ENCODE measurements at regions not wholly inside any gene's neighbourhood (a gene's known extent, or its start where the extent isn't known, plus 50 kb on each side); places are given as distances from the start of the nearest gene placed in this dataset.
"Not testable (repeated sequence)": the region's sequence is repeated elsewhere in the genome, so short reads cannot be mapped to it uniquely, and the experiment has no call there.

DNA sequence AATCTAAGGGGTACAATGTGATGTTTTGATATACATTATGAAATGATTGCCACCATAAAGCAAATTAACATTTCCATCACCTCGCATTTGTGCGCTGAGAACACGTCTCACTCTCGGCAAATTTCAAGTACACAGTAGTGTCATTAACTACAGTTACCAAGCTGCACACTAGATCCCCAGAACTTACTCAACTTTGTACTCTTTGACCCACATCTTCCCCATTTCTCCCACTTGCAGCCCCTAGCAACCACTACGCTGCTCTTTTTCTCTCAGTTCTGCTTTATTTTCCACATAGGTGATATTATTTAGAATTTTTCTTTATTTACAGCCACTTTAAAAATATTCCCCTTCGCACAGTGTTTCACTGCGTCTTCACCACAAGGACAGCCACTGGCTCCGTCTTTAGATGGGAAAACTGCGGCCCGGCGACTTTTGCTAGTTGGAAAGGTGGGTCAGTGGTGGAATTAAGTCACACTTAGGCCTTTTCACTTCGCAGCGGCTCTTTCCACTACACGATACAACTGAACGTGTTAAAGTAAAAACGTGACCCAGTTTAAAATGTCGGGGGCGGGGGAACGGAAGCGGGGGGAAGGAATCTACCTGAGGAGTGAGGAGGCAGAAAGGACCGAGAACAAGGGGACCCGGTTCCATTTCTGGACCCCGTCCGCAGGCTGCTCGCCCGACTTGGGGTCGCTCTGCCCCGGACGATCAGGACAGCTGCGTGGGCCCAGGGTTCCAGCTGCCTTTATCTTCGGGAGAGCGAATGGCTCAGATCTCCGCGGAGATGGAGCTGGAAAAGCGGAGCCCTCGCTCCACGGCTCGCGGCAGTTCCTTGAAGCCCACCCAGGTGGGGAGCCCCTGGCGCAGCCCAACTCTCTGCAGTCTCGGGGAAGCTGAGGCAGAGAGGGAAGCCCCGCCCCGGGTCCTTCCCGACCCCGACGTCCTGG is 486.1 kb downstream of the UQCRFS1 start:
- DNase-seq = no peak

DNA sequence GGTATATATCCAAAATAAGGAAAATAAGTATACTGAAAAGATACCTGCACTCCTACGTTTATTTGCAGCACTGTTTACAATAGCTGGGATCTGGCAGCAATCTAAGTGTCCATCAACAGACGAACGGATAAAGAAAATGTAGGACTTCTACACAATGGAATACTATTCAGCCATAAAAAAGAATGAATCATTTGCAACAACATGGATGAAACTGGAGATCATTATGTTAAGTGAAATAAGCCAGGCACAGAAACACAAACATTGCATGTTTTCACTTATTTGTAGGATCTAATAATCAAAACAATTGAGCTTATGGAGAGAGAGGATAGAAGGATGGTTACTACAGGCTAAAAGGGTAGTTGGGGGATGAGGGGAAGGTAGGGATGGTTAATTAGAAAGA is 494.0 kb downstream of the UQCRFS1 start:
- DNase-seq = no peak

DNA sequence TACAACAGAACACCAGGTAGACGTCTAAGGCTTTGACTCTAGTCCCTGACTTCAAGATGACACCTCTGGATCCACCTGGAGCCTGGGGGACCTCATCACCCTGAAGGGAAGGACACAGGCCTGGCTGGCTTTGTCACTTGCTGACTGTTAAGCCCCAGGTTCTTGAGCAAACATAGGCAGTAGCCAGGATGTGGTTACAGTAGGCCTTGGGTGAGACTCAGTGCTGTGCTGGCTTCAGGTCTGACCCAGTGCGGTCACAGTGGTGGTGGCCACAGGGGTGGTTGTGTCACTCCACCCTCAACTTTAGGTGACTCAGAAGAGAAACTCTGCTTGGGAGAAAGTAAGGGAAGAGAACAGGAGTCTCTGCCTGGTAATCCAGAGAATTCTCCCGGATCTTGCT is 497.8 kb downstream of the UQCRFS1 start:
- no peak for DNase-seq

DNA sequence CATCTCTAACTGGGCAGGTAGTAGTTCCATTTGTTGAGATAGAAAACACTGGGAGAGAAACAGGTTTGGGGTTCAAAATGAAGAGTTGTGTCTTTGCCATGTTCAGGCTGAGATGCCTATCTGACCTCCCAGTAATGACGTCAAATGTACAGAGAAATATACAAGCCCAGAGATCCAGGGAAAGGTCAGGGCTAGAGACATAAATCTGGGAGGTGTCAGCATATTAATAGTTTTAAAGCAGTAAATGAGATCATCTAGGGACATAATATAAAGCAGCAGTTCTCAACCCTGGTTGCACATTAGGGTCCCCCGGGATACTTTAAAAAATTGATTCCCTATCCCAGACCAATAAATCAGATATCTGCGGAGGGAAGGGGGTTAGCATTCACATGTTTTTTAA is 501.5 kb downstream of the UQCRFS1 start:
- no peak for DNase-seq

DNA sequence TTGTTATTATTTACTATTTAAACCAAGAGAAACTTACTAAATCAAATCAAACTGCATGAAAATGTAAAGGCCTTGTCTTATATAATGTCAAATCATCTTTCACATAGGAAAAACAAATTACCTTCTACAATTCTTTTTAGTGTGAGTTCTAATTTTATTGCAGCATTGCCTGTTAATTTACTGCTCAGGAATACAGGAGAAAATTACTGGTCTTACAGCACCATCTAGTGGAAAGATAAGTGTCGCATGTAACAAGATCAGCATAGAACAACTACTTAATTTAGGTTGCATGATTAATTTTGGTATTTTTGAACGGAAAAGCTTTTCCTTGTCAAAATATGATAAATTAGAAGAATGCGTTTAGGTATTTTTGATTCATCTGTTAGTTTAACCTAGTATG is 502.7 kb downstream of the UQCRFS1 start:
- peak; percentile 5 to 25 for DNase-seq

DNA sequence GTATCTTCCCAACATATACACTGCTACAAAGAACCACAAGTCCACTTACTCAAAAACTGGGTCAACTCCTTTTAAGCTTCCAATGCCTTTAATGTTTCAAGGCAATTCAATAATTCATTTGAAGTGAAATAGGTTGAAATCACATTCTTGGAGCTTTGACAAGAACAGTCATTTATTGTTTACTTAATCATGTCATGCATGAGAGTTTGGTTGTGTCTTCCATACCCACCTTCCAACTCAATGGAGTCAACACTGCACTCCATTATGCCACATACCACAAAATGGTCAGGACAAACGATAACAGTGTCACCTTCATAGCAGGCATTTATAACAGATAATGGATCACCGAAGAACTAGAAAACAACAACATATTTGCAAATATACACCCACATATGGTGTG is 506.3 kb downstream of the UQCRFS1 start:
- DNase-seq = no peak

DNA sequence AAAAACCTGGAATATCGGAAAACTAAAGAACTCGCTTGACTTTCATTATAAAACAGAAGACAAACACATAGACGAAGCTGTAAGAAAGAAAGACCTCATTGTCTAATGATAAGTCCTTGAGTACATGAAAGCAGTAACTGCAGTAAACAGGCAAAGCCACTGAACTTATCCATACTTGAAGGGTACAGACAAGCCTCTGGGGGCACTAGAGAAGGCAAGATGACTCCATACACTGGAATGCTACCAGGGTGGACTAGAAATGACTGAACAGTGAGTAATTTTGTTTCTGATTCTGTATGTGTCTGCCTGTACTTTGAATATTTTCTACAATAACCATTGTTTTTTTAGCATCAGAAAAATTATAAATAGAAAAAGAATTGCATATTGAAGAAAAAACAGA is 507.9 kb downstream of the UQCRFS1 start:
- DNase-seq = no peak

DNA sequence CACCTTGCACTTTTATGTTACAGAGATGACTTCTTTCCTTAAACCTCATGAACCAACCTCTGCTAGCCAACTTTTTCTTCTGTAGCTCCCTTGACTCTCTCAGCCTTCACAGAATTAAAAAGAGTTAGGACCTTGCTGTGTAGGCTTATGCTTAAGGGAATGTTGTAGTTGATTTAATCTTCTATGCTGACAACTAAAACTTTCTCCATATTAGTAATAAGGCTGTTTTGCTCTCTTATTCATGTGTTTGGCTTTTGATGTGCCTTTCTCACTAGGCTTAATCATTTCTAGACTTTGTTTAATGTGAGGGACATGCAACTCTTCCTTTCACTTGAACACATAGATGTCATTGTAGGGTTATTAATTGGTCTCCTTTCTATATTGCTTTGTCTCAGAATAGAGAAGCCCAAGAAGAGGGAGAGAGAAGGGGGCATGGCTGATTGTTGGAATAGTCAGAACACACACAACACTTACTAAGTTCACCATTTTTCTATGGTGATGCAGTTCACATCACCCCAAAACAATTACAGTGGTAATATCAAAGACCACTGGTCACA is 509.5 kb downstream of the UQCRFS1 start:
- DNase-seq = no peak

DNA sequence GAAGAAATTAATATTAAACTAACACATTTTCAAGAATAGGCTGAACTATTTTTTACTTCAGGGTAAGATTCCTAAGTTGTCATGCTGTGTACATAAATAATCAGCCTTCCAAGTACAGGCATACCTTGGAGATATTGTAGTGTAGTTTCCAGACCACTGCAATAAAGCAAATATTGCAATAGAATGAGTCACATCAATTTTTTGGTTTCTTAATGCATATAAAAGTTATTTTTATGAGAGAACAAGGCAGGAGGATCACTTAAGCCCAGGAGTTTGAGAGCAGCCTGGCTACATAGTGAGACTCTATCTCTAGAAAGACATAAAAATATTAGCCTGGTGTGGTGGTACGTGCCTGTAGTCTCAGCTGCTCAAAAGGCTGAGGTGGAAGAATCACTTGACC is 511.5 kb downstream of the UQCRFS1 start:
- DNase-seq = no peak

DNA sequence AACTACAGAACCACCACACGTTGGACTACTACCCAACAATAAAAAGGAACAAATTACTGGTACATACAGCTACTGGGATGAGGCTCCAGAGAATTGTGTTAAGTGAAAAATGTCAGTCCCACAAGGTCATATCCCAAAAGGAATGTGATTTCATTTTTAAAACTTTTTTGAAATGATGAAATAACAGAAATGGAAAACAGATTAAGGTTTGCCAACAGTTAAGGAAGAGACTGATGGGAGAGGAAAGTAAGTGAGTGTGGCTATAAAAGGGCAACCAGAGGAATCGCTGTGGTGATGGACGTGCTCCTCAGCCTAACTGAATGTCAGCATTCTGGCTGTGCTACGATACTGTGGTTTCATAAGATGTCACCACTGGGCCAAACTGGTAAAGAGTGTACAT is 512.8 kb downstream of the UQCRFS1 start:
- no peak for DNase-seq

DNA sequence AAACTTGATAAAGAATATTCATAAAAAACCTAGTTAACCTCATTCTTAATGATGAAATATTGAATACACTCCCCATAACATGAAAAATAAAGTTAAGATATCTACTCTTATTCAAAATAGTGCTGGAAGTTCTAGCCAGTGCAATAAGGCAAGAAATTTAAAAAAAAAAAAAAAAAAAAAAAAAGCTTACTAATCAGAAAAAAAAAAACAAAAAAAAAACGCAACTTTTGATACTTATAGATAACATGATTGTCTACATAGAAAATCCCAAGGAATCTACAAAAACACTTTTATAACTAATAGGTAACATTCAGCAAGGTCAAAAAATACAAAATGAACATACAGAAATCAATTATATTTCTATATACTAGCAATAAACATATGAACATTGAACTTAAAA is 515.6 kb downstream of the UQCRFS1 start:
- no peak for DNase-seq

DNA sequence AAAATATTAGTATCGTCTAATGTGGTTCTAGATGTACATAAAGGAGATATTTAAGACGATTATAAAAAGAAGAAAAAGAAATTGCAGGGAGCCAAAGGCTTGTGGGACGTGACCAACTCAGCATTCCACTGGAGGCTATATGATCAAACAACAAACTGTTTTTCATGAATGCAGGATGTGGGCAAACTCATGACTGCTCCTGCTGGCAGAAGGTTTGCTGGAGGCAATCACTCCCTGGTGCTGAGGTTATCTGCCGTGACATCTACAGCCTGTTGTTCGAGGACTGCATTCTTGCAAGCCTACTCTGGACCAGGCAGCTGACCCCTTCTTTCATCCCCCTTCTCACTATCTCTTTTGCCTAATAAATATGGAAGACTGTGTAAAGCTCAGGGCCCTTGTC is 518.1 kb downstream of the UQCRFS1 start:
- DNase-seq = no peak

DNA sequence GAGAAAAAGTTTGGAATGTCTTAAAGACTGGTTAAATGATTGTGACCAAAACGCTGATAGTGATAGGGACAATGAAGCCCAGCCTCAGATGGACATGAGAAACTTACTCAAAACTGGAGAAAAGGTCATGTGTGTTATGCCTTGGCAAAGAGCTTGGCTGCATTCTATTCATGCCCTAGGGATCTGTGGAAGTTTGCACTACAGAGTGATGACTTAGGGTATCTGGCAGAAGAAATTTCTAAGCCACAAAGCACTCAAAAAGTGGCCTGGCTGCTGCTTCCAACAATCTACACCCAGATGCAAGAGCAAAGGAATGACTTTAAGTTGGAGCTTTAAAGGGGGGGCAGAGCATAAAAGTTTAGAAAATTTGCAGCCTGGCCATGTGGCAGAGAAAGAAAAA is 521.3 kb downstream of the UQCRFS1 start:
- no peak for DNase-seq

DNA sequence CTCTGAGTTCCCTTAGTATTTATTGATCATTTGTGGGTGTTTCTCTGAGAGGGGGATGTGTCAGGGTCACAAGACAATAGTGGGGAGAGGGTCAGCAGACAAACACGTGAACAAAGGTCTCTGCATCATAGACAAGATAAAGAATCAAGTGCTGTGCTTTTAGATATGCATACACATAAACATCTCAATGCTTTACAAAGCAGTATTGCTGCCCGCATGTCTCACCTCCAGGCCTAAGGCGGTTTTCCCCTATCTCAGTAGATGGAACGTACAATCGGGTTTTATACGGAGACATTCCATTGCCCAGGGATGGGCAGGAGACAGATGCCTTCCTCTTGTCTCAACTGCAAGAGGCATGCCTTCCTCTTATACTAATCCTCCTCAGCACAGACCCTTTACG is 523.5 kb downstream of the UQCRFS1 start:
- DNase-seq = not testable (repeated sequence)

DNA sequence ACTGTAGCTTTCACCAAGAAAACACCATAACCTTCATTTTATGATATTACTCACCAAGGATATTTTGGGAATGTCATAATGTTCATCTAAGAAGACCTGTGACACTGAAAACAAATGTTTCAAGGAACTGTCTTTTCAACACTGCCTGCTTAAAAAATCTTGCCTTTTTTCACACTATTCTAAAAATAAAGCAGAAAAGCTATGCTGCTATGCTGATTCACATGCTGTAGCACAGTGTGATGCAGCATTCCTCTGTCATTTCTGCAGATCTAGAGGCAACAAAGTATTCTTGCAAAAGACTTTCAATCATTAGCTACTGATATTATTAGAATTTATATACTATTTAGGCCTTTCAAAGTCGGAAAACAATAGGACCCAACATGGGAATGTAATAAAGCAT is 525.7 kb downstream of the UQCRFS1 start:
- DNase-seq = no peak

DNA sequence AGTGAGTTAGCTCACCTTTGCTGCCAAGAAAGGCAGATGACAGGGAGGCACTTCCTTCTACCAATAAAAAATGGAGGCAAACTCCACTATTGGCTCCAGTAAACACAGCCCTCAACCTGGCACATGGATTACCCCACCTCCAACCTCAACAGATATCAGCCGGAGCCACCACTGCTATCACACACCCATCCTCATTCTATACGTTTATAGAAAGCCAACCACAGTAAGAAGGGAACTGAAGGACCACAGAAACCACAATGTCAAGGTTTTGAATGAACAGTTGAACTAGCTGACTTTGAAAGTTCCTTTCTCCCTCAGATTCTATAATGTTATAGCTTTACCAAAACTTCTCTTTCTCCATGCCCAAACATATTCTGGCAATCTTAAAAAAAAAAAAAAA is 526.2 kb downstream of the UQCRFS1 start:
- no peak for DNase-seq

DNA sequence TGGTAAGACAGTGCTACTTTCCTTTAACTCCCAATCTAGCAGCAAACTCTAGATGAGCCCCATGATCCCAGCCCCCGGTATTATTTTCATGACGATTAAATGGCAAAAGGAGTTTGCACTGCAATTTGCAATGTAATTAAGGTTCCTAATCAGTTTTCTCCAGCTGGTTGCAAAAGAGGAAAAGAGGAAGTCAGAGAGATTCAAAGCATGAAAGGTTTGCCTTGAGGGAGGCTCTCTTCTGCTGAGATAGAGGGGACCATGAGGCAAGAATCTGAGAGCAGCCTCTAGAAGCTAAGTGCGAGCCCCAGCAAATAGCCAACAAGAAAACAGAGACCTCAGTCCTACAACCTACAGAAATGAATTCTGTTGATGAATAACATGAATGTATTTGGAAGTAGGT is 527.1 kb downstream of the UQCRFS1 start:
- no peak for DNase-seq

DNA sequence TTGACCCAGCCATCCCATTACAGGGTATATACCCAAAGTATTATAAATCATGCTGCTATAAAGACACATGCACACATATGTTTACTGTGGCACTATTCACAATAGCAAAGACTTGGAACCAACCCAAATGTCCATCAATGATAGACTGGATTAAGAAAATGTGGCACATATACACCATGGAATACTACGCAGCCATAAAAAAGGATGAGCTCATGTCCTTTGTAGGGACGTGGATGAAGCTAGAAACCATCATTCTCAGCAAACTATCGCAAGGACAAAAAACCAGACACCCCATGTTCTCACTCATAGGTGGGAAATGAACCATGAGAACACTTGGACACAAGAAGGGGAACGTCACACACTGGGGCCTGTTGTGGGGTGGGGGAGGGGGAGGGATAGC is 527.9 kb downstream of the UQCRFS1 start:
- DNase-seq = not testable (repeated sequence)

DNA sequence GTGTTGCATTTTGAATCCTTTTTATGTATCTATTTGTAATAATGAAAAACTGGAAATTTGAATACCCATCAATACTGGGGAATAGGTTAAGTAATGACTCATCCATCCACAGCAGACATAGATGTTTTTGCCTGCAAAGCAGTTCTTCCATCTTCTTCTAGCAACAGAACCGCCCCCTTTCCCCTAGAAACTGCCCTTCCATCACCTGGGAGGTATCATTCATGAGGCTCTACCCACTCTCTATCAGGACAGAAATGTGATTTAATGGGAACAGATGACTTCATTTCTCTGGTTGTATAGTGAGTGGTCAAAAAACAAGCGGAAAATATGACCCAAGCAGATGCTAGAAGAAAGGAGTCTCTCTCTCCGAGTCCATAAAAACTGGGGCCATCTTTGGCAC is 532.8 kb downstream of the UQCRFS1 start:
- DNase-seq = no peak

DNA sequence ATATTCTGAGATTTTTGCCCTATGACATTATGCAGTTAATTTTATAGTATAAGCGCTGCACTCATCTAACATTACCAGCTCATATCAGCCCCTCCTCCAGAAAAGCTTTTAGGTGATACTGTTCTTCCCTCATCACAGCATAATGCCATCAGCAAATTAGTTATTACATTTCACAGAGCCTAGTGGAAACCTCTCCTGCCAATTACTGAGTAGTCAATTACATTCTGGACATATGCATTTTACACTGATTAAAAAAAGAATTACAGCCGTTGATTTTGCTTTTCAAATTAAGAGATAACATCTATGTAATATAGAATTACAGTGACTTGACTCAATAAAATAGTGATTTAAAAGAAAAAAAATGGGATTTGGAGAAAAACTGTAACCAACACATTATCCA is 542.1 kb downstream of the UQCRFS1 start:
- no peak for DNase-seq

DNA sequence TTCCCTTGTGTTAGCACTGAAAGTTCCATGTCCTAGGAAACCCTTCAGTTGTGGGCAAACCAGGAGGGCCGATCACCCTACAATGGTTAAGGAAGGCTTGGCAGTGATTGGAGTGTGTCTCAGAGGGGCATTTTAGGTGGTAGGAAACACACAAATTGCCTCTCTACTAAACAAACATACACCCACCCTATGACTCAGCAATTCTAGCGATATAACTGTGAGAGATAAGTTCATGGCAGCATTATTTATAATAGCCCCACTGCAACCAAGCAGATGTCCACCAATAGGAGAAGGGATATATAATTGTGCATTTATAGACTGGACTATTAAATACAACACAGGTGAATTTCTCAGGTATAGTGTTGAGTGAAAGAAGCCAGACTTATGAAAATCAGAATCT is 543.1 kb downstream of the UQCRFS1 start:
- DNase-seq = no peak

DNA sequence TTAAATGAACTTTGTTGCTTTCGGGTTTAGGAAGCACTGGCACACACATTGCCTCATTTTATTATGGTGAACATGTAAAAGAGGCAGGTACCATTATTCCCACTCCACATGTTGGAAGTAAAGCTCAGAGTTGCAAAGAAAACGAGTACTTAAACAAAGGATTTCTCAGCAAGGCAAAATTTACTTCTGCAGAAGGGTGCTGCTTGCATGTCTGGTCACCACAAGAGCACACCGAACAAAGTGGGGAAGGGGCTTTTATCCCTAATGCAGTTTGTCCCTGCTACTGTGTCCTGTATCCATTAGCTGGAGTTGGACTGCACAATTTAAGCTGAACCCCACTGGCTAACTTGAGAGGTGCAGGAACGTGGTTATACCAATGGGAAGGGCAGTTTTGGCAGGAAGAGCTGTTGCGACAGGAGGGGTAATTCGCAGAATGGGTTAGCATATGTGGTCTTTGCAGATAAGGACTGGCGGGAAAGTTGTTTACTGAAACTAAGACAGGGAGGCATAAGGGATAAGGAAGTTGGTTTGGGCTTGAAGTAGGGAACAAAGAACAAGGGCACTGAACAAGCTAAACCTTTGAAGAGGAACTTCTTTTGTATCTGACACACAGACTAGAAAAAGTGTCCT is 545.5 kb downstream of the UQCRFS1 start:
- DNase-seq = no peak

DNA sequence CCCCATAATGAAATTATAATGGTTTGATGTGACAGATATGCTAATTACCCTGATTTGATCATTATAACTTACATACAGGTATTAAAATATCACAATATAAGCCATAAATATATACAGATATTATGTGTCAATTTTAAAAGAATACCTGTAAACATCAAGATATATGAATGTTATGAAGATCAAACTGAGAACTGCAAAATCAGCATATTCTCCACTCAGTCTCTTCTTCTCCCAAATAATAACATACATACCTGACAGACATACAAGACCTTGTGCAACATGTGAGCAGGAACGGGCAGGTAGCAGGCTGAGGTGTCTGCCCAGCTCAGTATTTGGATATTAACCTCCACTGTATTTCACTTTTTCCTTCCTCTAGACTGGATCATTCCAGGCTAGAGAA is 547.2 kb downstream of the UQCRFS1 start:
- no peak for DNase-seq

DNA sequence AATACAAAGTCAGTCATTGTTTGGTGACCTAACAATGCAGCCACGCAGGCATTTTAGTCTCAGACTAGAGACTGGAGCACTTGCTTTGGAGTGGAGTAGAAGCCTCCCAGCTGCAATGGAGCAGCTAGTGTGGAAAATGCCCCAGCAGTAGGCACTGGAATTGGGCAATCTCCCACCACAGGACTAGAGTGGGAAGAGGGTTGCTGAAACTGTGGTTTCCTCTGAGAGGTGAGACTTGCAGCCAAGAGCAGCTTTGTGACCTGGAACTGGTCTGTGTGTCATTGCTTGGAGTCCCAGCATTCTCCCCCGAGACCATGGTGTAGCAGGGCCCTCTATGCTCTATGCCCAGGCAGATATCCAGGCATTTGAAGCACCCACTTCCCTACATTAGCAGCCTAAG is 556.3 kb downstream of the UQCRFS1 start:
- no peak for DNase-seq

All from NCI-H2081 (cell line).